ENCODE measurements at regions not wholly inside any gene's neighbourhood (a gene's known extent, or its start where the extent isn't known, plus 50 kb on each side); places are given as distances from the start of the nearest gene placed in this dataset.

DNA sequence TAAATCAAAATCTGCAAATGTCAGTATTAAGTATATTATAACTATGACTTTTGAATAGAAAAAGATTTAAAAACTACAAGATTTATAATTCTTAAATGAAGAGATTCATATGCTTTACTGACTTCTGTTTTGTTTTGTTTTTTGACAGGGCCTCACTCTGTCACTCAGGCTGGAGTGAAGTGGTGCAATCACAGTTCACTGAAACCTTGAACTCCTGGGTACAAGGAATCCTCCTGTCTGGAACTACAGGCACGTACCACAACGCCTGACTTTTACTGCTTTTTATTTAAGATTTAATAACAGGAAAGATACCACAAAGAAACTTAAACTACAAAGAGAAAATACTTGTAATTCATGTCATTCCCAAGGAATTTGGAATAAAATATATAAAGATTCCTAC lies 940.2 kb upstream of the CITED2 start:
- TF ChIP-seq, protein P1, sequence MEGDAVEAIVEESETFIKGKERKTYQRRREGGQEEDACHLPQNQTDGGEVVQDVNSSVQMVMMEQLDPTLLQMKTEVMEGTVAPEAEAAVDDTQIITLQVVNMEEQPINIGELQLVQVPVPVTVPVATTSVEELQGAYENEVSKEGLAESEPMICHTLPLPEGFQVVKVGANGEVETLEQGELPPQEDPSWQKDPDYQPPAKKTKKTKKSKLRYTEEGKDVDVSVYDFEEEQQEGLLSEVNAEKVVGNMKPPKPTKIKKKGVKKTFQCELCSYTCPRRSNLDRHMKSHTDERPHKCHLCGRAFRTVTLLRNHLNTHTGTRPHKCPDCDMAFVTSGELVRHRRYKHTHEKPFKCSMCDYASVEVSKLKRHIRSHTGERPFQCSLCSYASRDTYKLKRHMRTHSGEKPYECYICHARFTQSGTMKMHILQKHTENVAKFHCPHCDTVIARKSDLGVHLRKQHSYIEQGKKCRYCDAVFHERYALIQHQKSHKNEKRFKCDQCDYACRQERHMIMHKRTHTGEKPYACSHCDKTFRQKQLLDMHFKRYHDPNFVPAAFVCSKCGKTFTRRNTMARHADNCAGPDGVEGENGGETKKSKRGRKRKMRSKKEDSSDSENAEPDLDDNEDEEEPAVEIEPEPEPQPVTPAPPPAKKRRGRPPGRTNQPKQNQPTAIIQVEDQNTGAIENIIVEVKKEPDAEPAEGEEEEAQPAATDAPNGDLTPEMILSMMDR (IDR thresholded peaks at IDR 0.05; ENCODE audit: insufficient read depth, low read length, poor library complexity, severe bottlenecking) = no peak
- H3K9ac ChIP-seq (ENCODE audit: low read length) = no peak overlapping the region
- no peak overlapping the region for H3K4me2 ChIP-seq (ENCODE audit: low read depth, low read length, poor library complexity, severe bottlenecking)
- no peaks in the 10 kb centered on the region for H3K79me2 ChIP-seq (ENCODE audit: insufficient read depth, low read length)
- no peaks in the 10 kb centered on the region for H3K9me2 ChIP-seq (replicated peaks; ENCODE audit: insufficient read depth, low read length)
- H2AFZ ChIP-seq (ENCODE audit: low read depth, low read length, severe bottlenecking) = no peak overlapping the region
- no peaks in the 10 kb centered on the region for H3K9me3 ChIP-seq (ENCODE audit: insufficient read depth, low read length)
- no peaks in the 10 kb centered on the region for H4K20me1 ChIP-seq (ENCODE audit: low read depth, low read length)
- no peak overlapping the region for H3K27ac ChIP-seq (ENCODE audit: low read depth, low read length)
- H3K36me3 ChIP-seq (ENCODE audit: low read length) = no peaks in the 10 kb centered on the region
- no peak overlapping the region for H3K4me3 ChIP-seq (ENCODE audit: insufficient read depth, low read length, poor library complexity, severe bottlenecking)
- H3K27me3 ChIP-seq (ENCODE audit: low read length) = no peaks in the 10 kb centered on the region
- no peaks in the 10 kb centered on the region for H3F3A ChIP-seq (ENCODE audit: insufficient read depth)

DNA sequence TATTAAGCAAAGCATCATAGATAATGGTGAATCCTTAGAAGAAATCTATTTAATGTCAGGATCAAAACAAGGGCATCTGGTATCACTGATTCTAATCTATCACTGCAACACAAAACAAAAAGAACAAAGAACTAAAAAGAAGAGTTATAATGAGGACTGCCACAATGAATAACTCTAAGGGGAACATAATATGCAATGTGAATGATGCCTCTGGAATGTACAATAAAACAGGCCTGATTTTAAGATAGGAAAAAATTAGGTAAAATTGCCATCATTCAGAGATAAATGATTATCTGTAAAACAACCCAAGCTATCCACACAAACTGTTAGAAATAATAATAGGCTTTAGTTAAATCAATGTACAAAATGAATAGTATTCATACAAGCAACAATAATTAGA lies 936.7 kb upstream of the CITED2 start:
- no peaks in the 10 kb centered on the region for H3K9me3 ChIP-seq (ENCODE audit: insufficient read depth, low read length)
- no peaks in the 10 kb centered on the region for H3K27me3 ChIP-seq (ENCODE audit: low read length)
- H3K27ac ChIP-seq (ENCODE audit: low read depth, low read length) = no peak overlapping the region
- no peak overlapping the region for H3K4me2 ChIP-seq (ENCODE audit: low read depth, low read length, poor library complexity, severe bottlenecking)
- H3K4me3 ChIP-seq (ENCODE audit: insufficient read depth, low read length, poor library complexity, severe bottlenecking) = no peak overlapping the region
- no peak overlapping the region for H2AFZ ChIP-seq (ENCODE audit: low read depth, low read length, severe bottlenecking)
- no peaks in the 10 kb centered on the region for H3K36me3 ChIP-seq (ENCODE audit: low read length)
- H3K9me2 ChIP-seq (replicated peaks; ENCODE audit: insufficient read depth, low read length) = no peaks in the 10 kb centered on the region
- H3K9ac ChIP-seq (ENCODE audit: low read length) = no peak overlapping the region
- TF ChIP-seq EZH2phosphoT487 (conservative IDR thresholded peaks at IDR 0.05; ENCODE audit: low read length) = no peak
- TF ChIP-seq, protein P1 (IDR thresholded peaks at IDR 0.05; ENCODE audit: insufficient read depth, low read length, poor library complexity, severe bottlenecking) = no peak
- H3F3A ChIP-seq (ENCODE audit: insufficient read depth) = no peaks in the 10 kb centered on the region
- no peaks in the 10 kb centered on the region for H4K20me1 ChIP-seq (ENCODE audit: low read depth, low read length)
- no peaks in the 10 kb centered on the region for H3K79me2 ChIP-seq (ENCODE audit: insufficient read depth, low read length)

DNA sequence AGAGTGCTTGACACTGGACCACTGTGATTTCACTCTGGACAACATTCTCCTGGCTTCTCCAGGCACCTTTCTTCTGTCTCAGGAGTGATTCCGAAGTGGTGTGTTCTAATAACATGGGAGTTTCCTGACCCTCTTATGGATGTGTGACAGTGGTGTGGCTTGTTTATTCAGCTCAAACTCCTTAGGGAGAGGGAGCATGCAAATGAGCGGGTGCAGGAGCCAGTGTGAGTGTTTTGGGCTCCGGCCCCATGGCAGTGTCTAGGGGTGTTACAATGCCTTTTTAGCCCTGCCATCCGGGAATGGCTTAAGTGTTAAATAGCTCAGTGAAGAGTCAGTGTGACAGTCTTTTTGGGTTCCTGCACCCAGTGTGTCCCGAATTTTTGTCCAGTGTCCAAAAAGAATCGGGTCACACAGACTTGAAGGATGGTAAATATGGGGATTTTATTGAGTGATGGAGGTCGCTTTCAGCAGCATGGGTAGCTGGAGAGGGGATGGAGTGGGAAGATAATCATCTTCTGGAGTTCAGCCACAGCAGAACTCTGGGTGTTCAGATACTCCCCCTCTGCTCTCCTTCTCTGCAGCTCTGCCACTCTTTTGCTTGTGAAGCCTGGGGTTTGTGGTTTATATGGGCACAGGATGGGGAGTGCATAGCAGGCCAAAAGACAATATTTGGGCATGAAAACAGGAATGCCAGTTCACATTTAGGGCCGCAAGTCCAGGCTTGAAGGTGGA lies 928.9 kb upstream of the CITED2 start:
- H3K4me2 ChIP-seq (ENCODE audit: low read depth, low read length, poor library complexity, severe bottlenecking) = no peak overlapping the region
- peak overlapping the region; percentile 10 for H2AFZ ChIP-seq (ENCODE audit: low read depth, low read length, severe bottlenecking)
- H3K27me3 ChIP-seq (ENCODE audit: low read length) = no peaks in the 10 kb centered on the region
- no peak for TF ChIP-seq EZH2phosphoT487 (conservative IDR thresholded peaks at IDR 0.05; ENCODE audit: low read length)
- TF ChIP-seq, protein P1 (IDR thresholded peaks at IDR 0.05; ENCODE audit: insufficient read depth, low read length, poor library complexity, severe bottlenecking) = no peak
- no peaks in the 10 kb centered on the region for H4K20me1 ChIP-seq (ENCODE audit: low read depth, low read length)
- no peaks in the 10 kb centered on the region for H3K9me2 ChIP-seq (replicated peaks; ENCODE audit: insufficient read depth, low read length)
- H3K9me3 ChIP-seq (ENCODE audit: insufficient read depth, low read length) = no peaks in the 10 kb centered on the region
- H3K79me2 ChIP-seq (ENCODE audit: insufficient read depth, low read length) = no peaks in the 10 kb centered on the region
- H3K27ac ChIP-seq (ENCODE audit: low read depth, low read length) = no peak overlapping the region
- H3K9ac ChIP-seq (ENCODE audit: low read length) = no peak overlapping the region
- no peaks in the 10 kb centered on the region for H3K36me3 ChIP-seq (ENCODE audit: low read length)
- H3F3A ChIP-seq (ENCODE audit: insufficient read depth) = no peaks in the 10 kb centered on the region
- H3K4me3 ChIP-seq (ENCODE audit: insufficient read depth, low read length, poor library complexity, severe bottlenecking) = no peak overlapping the region
